Upper lobe of left lung (tissue), 4 donors: ENCODE measurements at regions not wholly inside any gene's neighbourhood (a gene's known extent, or its start where the extent isn't known, plus 50 kb on each side); places are given as distances from the start of the nearest gene placed in this dataset.

Experiments
- CTCF ChIP-seq, 6 experiments: fragments of 450-650 bp in 4 of 6; fragments of 200-600 bp in 2 of 6; sonication (generic) in 2 of 6; IDR thresholded peaks; one replicate each; pipeline ENCODE4 v1.5.1; 2016 to 2019; ENCODE audit warnings: antibody characterized with exemption in 6 of 6
- EP300 ChIP-seq, 4 donors: sonication (generic); formaldehyde crosslinking; IDR thresholded peaks; one replicate each; pipeline ENCODE4 v1.5.1; 2017; ENCODE audit warnings: antibody characterized with exemption in 4 of 4, control low read depth in 2 of 4

GRCh38 chr4:104896660-104897645, 249.7 kb upstream of the TET2 start:
- TF ChIP-seq CTCF (IDR thresholded peaks at IDR 0.05) (no peak), EP300 (IDR thresholded peaks at IDR 0.05) (no peak)
